ENCODE measurements at regions not wholly inside any gene's neighbourhood (a gene's known extent, or its start where the extent isn't known, plus 50 kb on each side); places are given as distances from the start of the nearest gene placed in this dataset.

DNA sequence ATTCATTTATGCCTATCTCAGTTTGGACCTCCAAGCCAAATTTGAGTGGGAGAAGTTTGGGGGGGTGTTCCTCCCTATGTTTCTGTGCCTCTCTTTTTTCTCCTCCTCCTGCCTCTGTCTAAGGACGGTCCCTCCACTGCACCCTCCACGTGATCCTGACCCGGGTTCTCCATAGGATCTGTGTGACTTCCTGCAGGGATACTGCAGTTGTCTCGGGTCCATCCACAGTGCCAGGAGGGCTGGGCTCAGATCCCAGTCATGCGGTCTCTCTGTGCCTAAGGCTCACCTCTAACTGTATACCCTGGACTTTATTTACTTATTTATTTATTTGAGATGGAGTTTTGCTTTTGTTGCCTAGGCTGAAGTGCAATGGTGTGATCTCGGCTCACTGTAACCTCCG is 1354.5 kb downstream of the BRD1 start (continued):
- TF ChIP-seq, protein P1, sequence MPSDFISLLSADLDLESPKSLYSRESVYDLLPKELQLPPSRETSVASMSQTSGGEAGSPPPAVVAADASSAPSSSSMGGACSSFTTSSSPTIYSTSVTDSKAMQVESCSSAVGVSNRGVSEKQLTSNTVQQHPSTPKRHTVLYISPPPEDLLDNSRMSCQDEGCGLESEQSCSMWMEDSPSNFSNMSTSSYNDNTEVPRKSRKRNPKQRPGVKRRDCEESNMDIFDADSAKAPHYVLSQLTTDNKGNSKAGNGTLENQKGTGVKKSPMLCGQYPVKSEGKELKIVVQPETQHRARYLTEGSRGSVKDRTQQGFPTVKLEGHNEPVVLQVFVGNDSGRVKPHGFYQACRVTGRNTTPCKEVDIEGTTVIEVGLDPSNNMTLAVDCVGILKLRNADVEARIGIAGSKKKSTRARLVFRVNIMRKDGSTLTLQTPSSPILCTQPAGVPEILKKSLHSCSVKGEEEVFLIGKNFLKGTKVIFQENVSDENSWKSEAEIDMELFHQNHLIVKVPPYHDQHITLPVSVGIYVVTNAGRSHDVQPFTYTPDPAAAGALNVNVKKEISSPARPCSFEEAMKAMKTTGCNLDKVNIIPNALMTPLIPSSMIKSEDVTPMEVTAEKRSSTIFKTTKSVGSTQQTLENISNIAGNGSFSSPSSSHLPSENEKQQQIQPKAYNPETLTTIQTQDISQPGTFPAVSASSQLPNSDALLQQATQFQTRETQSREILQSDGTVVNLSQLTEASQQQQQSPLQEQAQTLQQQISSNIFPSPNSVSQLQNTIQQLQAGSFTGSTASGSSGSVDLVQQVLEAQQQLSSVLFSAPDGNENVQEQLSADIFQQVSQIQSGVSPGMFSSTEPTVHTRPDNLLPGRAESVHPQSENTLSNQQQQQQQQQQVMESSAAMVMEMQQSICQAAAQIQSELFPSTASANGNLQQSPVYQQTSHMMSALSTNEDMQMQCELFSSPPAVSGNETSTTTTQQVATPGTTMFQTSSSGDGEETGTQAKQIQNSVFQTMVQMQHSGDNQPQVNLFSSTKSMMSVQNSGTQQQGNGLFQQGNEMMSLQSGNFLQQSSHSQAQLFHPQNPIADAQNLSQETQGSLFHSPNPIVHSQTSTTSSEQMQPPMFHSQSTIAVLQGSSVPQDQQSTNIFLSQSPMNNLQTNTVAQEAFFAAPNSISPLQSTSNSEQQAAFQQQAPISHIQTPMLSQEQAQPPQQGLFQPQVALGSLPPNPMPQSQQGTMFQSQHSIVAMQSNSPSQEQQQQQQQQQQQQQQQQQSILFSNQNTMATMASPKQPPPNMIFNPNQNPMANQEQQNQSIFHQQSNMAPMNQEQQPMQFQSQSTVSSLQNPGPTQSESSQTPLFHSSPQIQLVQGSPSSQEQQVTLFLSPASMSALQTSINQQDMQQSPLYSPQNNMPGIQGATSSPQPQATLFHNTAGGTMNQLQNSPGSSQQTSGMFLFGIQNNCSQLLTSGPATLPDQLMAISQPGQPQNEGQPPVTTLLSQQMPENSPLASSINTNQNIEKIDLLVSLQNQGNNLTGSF (CRISPR knock-in tag; IDR thresholded peaks at IDR 0.05) = no peak
- TF ChIP-seq PHF8 (CRISPR knock-in tag; IDR thresholded peaks at IDR 0.05) (no peak), SOX13 (IDR thresholded peaks at IDR 0.05) (no peak), SOX13 (CRISPR knock-in tag; conservative IDR thresholded peaks at IDR 0.05 in 1 of 2, IDR thresholded peaks at IDR 0.05 in 1 of 2) (no peak), ZNF776 (CRISPR knock-in tag; IDR thresholded peaks at IDR 0.05) (no peak), ZSCAN22 (CRISPR knock-in tag; IDR thresholded peaks at IDR 0.05) (no peak), ETV6 (CRISPR knock-in tag; conservative IDR thresholded peaks at IDR 0.05) (no peak), ZKSCAN1 (IDR thresholded peaks at IDR 0.05; ENCODE audit: low read length) (no peak), ZNF34 (CRISPR knock-in tag; IDR thresholded peaks at IDR 0.05; ENCODE audit: borderline replicate concordance) (no peak), ZNF263 (CRISPR knock-in tag; IDR thresholded peaks at IDR 0.05) (no peak)
- TF ChIP-seq, protein P2, sequence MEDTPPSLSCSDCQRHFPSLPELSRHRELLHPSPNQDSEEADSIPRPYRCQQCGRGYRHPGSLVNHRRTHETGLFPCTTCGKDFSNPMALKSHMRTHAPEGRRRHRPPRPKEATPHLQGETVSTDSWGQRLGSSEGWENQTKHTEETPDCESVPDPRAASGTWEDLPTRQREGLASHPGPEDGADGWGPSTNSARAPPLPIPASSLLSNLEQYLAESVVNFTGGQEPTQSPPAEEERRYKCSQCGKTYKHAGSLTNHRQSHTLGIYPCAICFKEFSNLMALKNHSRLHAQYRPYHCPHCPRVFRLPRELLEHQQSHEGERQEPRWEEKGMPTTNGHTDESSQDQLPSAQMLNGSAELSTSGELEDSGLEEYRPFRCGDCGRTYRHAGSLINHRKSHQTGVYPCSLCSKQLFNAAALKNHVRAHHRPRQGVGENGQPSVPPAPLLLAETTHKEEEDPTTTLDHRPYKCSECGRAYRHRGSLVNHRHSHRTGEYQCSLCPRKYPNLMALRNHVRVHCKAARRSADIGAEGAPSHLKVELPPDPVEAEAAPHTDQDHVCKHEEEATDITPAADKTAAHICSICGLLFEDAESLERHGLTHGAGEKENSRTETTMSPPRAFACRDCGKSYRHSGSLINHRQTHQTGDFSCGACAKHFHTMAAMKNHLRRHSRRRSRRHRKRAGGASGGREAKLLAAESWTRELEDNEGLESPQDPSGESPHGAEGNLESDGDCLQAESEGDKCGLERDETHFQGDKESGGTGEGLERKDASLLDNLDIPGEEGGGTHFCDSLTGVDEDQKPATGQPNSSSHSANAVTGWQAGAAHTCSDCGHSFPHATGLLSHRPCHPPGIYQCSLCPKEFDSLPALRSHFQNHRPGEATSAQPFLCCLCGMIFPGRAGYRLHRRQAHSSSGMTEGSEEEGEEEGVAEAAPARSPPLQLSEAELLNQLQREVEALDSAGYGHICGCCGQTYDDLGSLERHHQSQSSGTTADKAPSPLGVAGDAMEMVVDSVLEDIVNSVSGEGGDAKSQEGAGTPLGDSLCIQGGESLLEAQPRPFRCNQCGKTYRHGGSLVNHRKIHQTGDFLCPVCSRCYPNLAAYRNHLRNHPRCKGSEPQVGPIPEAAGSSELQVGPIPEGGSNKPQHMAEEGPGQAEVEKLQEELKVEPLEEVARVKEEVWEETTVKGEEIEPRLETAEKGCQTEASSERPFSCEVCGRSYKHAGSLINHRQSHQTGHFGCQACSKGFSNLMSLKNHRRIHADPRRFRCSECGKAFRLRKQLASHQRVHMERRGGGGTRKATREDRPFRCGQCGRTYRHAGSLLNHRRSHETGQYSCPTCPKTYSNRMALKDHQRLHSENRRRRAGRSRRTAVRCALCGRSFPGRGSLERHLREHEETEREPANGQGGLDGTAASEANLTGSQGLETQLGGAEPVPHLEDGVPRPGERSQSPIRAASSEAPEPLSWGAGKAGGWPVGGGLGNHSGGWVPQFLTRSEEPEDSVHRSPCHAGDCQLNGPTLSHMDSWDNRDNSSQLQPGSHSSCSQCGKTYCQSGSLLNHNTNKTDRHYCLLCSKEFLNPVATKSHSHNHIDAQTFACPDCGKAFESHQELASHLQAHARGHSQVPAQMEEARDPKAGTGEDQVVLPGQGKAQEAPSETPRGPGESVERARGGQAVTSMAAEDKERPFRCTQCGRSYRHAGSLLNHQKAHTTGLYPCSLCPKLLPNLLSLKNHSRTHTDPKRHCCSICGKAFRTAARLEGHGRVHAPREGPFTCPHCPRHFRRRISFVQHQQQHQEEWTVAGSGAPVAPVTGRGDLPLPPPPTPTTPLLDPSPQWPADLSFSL (CRISPR knock-in tag; IDR thresholded peaks at IDR 0.05) = no peak
- TF ChIP-seq, protein P3, sequence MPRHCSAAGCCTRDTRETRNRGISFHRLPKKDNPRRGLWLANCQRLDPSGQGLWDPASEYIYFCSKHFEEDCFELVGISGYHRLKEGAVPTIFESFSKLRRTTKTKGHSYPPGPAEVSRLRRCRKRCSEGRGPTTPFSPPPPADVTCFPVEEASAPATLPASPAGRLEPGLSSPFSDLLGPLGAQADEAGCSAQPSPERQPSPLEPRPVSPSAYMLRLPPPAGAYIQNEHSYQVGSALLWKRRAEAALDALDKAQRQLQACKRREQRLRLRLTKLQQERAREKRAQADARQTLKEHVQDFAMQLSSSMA (CRISPR knock-in tag; IDR thresholded peaks at IDR 0.05) = no peak
- TF ChIP-seq, protein P4, sequence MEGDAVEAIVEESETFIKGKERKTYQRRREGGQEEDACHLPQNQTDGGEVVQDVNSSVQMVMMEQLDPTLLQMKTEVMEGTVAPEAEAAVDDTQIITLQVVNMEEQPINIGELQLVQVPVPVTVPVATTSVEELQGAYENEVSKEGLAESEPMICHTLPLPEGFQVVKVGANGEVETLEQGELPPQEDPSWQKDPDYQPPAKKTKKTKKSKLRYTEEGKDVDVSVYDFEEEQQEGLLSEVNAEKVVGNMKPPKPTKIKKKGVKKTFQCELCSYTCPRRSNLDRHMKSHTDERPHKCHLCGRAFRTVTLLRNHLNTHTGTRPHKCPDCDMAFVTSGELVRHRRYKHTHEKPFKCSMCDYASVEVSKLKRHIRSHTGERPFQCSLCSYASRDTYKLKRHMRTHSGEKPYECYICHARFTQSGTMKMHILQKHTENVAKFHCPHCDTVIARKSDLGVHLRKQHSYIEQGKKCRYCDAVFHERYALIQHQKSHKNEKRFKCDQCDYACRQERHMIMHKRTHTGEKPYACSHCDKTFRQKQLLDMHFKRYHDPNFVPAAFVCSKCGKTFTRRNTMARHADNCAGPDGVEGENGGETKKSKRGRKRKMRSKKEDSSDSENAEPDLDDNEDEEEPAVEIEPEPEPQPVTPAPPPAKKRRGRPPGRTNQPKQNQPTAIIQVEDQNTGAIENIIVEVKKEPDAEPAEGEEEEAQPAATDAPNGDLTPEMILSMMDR (CRISPR knock-in tag; IDR thresholded peaks at IDR 0.05) = no peak

Measured in HepG2 (cell line).